Dermis blood vessel endothelial cell (primary cell): ENCODE measurements at regions not wholly inside any gene's neighbourhood (a gene's known extent, or its start where the extent isn't known, plus 50 kb on each side); places are given as distances from the start of the nearest gene placed in this dataset.

Experiments used
- DNase-seq: peaks from one replicate; pipeline ENCODE4 v3.0.0; 2010

DNA sequence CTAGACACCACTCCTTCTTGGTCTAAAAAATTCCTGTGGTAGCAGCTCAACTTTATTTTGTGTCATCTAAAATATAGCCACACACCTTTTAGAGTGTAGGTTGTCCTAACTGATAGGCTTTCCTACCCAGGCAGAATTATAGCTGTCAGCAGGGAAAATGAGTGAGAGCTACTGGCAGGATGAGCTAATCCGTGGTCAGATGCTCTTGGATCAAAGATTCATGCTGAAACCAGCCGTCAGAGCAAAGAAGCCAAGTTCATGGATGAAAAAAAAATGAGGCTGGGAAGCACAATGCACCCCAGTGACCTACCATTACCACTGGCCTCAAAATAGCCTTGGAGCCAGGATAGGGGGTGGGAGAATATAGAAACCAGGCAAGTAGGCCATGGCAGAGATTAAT, 113.1 kb upstream of the BLID start:
- peak; percentile 67 for DNase-seq

DNA sequence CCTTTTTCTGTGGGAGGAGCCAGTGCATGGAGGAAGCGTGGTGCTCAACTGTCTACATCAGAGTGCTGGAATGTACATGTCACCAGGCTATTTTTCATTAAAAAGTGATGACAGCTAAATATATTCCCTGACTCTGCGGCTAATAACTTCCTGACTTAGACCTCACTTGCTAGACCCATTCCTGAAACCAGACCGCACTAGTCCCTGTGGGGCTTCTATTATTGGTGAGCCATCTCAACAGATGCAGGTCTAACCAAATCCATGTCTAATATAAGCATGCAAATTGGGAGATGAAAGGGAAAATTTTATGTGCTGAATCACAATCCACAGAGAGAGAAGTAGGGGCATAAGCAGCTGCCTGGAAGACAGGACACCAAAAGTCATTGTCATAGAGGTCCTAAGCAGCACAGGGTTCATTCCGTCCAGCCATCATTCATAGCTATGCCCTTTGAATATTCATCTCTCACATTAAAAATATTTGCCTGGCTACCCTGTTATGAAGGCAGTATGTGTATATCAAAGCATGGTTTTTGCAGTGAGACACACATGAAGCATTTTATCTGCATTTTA, 110.9 kb upstream of the BLID start:
- DNase-seq, result no peak

DNA sequence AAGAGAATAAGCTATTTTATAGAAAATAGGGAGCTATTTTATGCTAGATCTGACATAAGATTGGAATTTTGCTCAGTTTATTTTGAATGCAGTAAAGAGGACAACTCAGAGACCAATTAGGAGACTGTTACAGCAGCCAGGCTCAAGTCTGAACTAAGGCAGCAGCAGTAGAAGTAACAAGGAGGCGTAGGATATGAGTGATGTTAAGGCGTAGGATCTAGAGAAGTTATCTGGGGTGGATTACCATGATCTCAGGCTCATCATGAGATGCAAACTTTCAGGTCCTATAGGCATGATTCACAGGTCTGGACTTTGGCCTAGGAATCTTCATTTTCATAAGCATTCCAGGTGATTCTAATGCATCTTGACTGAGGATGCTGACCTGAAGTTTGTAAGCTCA, 108.9 kb upstream of the BLID start:
- DNase-seq, result no peak

DNA sequence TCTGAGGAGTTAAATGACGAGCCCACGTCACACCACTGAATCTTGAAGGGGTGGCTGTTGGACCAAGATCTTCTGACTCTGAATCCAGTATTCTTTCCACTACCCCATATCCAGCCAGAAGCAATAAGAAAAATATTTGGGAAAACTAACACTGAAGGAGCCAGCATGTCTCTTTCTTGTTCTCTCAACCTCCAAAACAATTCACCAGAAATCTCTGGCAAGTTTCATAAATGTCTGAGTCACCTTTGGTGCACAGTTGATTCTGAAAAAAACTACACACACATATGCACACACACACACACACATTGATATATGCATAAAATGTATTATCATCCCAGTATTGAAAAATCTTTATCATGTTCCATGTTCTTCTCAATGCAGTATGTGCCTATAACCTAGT, 104.3 kb upstream of the BLID start:
- no peak for DNase-seq

DNA sequence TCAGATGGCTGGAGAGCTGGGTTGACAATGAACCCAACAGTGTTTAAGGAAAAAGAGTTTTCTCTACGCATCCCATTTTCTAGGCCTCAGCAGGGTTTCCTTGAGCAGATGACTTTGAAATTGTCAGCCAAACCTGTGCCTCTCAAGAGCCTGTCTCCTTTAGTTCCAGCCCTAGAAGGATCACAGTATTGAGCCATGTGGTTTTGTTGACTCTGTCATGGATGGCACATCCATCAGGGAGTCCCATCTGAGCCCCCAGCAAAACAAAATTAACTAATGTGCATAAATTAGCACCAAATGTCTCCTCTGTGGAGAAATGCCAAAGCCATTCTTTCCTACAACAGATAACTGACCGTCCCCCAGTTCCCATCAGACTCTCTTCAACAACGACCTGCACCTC, 103.8 kb upstream of the BLID start:
- DNase-seq, result no peak

DNA sequence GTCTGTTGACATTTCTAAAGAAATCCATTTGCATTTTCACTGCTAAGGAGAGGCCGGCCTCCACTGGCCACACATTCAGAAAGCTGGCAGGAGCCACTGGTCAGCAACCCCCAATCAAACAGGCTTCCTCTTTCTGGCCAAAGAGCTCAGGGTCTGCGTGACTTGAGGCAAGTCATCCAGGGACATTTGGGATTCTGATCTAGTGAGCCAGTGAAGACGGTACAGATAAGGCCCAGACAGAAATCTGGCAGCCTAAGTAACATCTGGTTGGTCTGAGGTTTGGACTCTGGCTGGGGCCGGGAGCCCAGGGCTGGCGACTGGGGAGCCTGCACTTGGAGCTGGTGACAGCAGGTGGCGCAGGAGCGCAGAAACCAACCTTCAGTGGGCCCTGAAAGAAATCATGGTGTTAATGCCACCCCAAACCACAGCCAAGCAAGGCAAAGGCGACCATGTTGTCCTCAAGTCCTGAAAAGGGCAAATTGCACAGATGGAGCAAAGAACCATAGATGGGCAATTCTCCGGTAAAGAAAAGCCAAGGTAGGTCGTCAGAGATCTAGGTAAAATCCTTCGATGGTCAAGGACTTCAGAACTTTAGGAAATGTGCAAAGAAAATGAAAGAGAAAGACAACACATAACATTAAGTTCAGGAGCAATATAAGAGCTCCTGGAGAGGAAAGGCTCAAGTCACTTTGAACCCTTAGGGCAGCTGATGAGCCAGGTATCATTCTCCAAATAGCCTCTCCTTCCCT, 99.4 kb upstream of the BLID start:
- DNase-seq, result peak; percentile 80

DNA sequence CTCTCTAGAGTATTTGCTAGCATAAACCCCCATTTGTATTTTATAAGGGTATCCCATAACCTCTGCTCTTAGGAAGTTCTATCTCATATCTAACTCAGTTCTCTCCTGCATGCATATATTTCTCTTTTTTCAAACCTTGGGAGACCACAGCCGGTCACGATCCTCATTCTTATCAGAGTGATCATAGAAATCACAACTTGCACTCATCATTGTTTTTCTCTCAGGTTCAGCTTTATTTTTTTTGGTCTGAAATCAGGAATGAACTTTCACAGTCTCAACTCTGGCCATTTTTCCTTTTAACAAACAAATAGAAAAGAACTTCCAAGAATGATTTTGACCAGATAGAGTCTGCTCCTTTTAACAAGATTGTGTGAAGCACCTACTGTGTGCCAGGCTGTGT, 98.6 kb upstream of the BLID start:
- no peak for DNase-seq

DNA sequence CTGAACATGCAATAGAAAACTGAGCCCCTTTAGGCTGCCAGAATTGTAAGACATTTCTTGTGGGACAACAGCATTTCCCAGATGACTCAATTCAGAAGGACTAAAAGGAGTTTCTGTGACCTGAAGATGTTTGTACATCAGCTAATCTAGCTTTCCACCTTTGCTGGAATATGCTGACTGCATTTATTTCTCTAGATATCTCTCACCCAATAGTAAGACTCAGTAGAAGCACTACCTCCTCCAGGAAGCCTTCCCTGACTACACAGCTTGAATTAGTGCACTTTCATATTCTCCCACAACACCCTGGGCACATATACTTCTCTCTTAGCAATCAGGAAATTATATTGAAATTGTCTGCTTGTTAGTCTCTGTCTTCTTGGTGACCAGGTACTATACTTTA, 98.1 kb upstream of the BLID start:
- no peak for DNase-seq

DNA sequence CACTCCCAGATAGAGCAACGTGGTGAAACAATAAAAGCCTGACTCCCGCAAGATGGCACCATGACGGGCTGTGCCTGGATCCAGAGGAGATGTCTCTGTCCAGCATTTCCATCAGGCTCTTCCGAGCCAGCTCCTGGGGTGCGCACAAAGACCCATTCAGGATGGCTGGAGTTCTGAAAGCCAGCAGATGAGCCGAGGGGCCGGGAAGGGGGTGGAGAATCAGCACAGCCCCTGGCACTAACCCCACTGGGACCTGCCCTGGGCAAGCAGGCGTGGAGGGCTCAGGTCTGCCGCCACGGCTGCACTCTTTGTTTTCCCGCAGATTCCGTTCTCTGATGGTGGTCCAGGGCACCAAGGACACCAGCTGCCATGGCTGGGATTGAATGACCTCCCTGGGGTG, 97.2 kb upstream of the BLID start:
- no peak for DNase-seq

DNA sequence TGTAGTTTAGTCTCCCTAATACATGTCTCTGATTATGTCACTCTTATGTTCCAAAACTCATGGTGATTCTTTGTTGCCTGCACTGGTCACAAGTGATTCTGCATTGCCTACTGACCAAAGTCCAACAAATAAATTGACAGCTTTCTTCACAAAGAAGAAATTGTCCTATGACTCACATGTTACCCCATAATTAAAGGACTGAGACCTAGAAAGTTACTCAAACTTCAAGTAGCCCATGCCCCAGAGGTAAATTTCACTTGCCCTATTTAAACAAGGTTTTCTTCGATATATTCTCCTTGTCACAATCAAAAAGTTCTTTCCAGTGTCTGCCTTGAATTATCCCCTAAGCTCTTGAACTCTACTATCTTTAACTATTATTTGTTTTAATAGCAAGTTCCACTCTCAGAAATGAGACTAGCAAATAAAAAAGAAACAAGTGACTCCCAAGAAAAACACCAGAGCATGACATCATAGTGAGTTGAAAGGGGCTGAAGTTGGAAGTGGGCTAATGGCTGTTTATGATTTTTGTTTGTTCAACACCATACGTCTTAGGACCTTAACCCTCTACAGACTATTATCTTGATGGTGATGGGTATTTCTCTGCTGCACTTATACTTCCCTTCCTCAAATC, 94.5 kb upstream of the BLID start:
- DNase-seq, result no peak

DNA sequence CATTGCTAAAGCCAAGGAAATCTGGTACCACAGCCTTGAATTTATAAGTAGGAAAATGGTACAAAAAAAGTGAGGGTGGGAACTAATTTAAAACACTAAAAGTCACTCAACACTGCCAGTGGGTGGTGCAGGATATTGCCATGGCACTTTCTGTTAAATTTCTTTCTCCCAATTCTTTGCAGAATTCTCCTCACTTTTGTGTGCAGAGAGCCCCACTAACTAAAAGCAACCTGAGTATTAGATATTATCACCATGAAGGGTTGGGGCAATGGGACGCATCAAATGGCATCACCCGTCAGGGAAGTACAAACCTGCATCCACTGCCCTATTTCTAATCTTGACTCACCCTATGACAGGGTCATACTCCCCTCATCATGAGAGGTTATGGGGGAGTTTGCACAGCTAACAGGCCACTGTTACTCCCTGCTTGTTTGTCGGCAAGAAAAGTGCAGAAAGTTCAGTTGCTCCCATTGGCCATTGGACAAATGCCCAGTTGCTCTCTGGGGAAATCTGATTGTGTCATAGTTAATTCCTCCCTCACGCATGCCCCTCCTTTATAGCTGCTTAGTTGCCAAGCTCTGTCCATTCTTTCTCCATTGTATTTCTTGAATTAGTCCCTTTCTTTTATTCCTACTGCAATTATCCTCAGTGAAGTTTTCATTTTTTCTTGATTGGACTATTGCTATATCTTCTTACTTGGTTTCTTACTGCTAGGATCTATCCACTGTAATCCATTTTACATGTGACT, 93.8 kb upstream of the BLID start:
- peak; percentile 66 for DNase-seq

DNA sequence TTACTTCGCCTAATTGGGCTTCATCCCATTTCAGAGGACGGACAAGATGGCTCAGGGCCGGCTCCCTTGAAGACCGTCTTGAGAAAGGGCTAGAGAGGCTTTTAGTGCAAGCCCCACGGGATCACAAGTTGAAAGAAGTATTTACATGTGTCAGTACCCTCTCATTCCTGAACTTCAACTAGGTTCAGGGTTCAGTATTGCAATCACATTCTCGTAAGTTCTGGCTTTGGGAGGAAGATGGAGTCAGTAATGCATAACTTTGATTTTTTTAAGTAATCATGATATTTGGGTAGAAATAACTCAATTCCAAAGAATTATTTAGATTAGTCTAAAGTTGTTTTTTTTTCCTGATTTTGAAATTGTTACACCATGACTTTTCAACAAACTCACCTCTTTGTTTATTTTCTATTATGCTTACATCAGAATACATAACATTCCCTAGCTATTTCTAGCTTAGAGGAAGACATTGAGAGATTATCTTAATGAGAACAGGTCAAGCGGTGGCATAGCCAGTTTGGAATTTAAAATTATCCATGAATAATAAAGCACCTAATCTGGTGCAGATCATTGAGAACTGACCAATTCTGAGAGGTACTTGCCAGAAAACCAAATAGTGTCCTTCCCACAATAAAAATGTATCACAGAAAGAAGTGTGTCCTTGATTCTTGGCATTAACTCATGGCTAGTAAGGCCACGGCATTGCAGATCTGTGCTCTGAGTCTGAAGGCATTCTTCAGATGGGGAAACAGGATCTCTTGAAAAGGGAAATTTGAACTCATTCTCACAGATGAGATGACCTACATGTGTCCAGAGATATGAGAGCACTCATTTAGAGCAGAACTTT, 92.1 kb upstream of the BLID start:
- DNase-seq, result no peak

DNA sequence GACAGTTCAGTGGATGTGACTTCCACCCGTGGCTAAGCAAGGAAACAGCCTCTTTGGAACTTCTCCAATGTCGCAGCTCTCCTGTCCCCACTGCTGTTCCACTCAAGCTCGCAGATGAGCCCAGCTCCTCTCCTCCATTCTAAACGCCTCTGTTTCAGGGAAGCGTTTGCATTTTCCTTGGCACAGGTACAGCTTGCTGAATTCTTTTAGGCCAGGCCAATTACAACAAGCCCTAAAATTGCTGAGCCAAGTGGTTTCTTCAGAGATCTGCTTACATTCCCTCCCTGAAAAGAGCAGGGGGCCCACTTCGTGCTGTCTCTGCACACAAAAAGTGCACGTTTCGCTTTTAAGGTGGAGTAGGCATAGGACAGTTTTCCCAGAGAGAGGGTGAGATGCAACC, 91.5 kb upstream of the BLID start:
- DNase-seq, result no peak

DNA sequence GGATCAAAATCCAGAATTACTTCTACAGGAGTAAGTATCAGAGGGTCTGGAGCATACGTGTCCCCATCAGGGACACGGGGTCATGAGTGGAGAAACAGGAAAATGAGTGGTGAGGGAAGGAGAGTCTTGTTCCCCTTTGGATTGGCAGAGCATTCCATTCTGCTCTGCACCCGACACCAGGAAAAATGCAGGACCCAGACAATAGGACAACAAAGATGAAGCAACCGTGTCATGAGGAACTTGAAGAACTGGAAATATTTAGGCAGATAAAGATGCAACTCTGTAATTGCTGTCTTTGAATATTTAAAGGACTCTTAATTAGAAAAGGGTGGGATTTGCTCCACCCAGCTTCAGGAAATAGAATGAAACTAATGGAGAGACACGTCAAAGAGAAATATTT, 89.0 kb upstream of the BLID start:
- DNase-seq, result no peak

DNA sequence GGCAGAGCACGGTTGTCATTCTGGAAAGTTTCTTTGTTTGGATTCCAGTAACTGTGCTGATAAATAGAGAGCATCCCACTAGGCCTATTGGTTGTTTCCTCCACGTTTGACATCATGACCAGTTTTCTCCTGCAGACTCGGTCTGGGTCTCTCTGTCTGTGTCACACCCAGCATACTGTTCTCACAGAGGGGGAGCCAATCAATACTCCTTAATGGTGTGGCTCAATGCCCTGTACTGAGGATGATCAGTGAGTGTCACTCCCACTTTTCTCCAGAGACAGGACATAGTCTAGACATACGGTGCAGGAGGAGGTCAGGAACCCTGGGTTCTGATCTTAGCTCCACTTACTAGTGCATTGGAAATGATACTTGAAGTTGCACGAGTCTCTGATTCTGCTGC, 88.2 kb upstream of the BLID start:
- no peak for DNase-seq

DNA sequence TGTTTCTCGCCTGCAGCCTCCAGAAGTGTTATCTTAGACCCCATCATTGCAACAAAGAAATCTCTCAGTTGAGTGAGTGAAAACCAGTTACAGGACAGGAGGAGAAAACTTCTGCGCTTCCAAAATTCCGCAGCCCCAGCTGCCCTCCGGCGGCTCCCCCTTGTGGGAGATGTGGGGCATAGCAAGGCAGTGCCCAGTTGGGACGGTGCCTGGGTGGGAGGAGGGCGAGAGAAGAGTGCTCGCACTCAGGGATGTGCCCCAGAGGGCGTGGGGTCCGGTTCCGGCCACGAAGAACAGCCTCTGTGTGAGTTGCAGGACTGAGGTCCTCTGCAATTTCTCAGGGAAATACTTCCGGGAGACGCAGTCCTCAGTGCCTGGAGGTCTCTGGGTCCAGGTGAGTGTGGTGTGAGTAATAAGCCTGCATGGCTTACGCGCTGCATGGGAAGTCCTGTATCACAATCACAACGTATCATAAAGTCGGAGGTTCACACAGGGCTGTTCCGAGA, 87.0 kb upstream of the BLID start:
- peak; percentile 81 for DNase-seq

DNA sequence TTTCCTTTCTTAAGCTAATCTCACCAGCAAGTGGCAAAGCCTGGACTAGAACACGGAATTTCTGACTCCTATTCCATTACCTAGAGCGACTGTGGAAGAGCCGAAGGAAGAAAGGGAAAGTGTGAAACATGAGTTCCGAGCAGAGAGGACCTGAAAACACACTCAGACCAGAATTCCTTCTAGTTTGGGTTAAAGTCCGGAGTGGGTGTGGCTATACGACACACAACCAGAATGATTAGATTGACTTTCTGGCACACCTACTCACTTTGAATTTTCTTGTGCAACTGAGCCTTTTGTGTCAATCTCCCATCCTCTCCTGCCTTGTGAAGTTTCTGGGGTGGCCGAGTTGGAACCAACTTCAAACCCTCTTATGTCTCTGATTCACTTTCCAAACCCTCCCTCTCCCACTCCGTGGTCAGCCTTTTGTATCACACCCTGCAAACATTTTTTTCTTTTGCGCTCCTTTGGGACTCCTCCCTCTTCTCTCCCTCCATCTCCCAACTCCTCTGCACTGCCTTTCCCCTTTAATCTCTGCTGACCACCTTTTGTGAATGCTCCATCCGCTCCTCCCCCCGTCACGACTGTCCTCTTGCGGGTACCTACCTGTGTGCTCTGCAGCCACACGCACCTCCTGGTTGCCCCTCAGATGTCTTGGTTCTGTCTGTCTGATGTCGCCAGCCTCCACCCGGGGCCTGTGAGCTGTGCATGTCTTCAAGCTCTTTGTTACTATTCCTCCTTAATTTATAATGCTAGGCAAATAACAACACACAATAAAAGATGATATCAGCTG, 86.3 kb upstream of the BLID start:
- peak; percentile 68 for DNase-seq

DNA sequence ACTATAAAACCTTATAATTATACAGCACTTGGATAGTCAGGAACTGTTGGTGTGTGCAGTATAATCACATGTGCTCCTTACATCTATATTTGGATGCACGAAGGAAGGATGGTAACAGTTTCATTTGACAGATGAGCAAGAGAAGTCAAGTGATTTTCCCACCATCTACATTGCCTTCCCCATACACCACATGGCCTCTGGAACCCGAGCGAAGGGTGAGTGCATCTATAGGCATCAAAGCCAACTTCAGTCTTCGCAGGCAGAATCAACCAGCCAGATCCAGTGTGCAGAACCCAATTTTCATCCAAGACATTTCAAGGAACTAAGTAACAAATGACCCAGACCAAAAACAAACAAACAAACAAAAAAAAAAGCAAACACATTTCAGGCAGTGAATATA, 85.1 kb upstream of the BLID start:
- no peak for DNase-seq

DNA sequence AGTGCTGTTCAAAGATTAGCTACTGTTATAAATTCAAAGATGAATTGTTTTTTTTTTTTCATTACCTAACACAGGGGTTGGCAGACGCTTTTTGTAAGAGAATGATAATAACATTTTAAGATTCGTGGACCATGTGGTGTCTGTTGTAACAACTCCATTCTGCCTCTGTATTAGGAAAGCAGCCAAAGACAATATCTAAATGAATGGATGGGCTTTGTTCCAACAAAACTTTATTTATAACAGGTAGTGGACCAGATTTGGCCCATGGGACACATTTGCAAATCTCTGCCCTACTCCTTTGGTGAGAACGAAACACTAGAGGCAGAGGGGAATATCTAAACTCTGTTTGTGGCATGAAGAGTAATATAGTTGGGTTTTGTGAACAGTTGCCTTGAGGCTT, 83.6 kb upstream of the BLID start:
- peak; percentile 84 for DNase-seq

DNA sequence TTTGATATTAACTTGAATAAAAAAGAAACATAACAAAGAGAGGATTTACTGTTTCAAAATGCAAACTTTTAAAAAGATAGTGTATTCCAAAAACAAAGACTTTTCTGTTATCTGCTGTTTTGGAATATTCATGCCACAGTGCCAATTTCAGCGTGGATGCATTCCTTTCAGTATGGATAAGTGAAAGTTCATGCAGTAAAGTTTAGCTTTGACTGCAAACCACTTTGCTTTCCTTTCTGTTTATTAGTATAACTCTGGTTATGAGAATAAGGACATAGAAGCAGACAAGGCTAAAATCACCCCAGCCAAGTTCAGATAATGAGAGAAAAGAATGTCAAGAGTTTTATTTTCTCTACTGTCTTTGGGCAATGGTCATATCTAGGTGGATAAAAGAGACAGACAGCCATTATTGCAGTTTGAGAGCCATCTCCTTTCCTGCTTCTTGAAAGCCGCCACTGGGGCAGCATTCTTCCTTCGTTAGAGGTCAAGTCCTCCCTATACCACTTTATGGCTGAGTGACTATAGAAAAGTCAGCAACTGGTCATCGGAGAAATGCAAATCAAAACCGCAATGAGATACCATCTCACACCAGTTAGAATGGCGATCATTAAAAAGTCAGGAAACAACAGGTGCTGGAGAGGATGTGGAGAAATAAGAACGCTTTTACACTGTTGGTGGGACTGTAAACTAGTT, 82.4 kb upstream of the BLID start:
- no peak for DNase-seq
